Activated B cell treated with CpG ODN at 0.5 μM for 24 hours (primary cell): ENCODE measurements at regions not wholly inside any gene's neighbourhood (a gene's known extent, or its start where the extent isn't known, plus 50 kb on each side); places are given as distances from the start of the nearest gene placed in this dataset.
"Not testable (repeated sequence)": the region's sequence is repeated elsewhere in the genome, so short reads cannot be mapped to it uniquely, and the experiment has no call there.

Experiments
- ATAC-seq: fragments of 200-7000 bp; cut with Tn5 transposase; one replicate; pipeline ENCODE4 v1.10.0; 2021; ENCODE audit warnings: low read depth, mild to moderate bottlenecking, moderate library complexity
- CTCF ChIA-PET: fragments of 350-600 bp; sonication (Branson Sonifier 250); formaldehyde crosslinking; loops from one replicate; lab custom pipeline; 2021; ENCODE audit warnings: antibody characterized with exemption; lab: Charles Lee
- POLR2A ChIA-PET: fragments of 350-600 bp; sonication (Branson Sonifier 250); formaldehyde crosslinking; loops from one replicate; lab custom pipeline; 2021; ENCODE audit warnings: antibody characterized with exemption; lab: Charles Lee
- DNase-seq: peaks from one replicate; pipeline ENCODE4 v3.0.0; 2022
- H3K27ac Mint-ChIP-seq: one replicate; pipeline ENCODE4 v1.8.0; 2020; ENCODE audit warnings: mixed read lengths
- H3K27me3 Mint-ChIP-seq: one replicate; pipeline ENCODE4 v1.8.0; 2021; ENCODE audit warnings: mixed read lengths
- H3K36me3 Mint-ChIP-seq: one replicate; pipeline ENCODE4 v1.8.0; 2021; ENCODE audit warnings: low read depth, mixed read lengths
- H3K4me1 Mint-ChIP-seq: one replicate; pipeline ENCODE4 v1.8.0; 2021; ENCODE audit warnings: mixed read lengths
- H3K4me3 Mint-ChIP-seq: one replicate; pipeline ENCODE4 v1.8.0; 2020; ENCODE audit warnings: mild to moderate bottlenecking, mixed read lengths
- H3K9me3 Mint-ChIP-seq: one replicate; pipeline ENCODE4 v1.8.0; 2020; ENCODE audit warnings: mixed read lengths
- intact Hi-C: fragments of 100-400 bp; cut with micrococcal nuclease; formaldehyde crosslinking; loops from one replicate; pipeline ENCODE4 v1.15.1; 2024
- TF ChIP-seq, protein P1 (sequence below): fragments of 200-600 bp; IDR thresholded peaks from one replicate; pipeline ENCODE4 v1.8.0; 2022; ENCODE audit warnings: antibody characterized with exemption, mild to moderate bottlenecking

GRCh38 chr4:84110040-84110439 lies 389.1 kb downstream of the NKX6-1 start:
- H3K9me3 Mint-ChIP-seq = peaks cover 6% of the 10 kb centered on the region
- TF ChIP-seq, protein P1, sequence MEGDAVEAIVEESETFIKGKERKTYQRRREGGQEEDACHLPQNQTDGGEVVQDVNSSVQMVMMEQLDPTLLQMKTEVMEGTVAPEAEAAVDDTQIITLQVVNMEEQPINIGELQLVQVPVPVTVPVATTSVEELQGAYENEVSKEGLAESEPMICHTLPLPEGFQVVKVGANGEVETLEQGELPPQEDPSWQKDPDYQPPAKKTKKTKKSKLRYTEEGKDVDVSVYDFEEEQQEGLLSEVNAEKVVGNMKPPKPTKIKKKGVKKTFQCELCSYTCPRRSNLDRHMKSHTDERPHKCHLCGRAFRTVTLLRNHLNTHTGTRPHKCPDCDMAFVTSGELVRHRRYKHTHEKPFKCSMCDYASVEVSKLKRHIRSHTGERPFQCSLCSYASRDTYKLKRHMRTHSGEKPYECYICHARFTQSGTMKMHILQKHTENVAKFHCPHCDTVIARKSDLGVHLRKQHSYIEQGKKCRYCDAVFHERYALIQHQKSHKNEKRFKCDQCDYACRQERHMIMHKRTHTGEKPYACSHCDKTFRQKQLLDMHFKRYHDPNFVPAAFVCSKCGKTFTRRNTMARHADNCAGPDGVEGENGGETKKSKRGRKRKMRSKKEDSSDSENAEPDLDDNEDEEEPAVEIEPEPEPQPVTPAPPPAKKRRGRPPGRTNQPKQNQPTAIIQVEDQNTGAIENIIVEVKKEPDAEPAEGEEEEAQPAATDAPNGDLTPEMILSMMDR = no peak
- intact Hi-C loops = no loop called here
- H3K27me3 Mint-ChIP-seq = no peaks in the 10 kb centered on the region
- POLR2A ChIA-PET = no interaction called here
- H3K36me3 Mint-ChIP-seq = no peaks in the 10 kb centered on the region
- no peak overlapping the region for H3K4me3 Mint-ChIP-seq
- H3K27ac Mint-ChIP-seq = no peak overlapping the region
- DNase-seq (no peak), ATAC-seq (no peak)
- CTCF ChIA-PET = no interaction called here
- H3K4me1 Mint-ChIP-seq = no peaks in the 10 kb centered on the region

GRCh38 chr4:84101653-84102625 lies 397.2 kb downstream of the NKX6-1 start:
- H3K9me3 Mint-ChIP-seq, CTCF ChIA-PET, POLR2A ChIA-PET, DNase-seq, H3K27me3 Mint-ChIP-seq, H3K4me1 Mint-ChIP-seq, intact Hi-C loops, H3K36me3 Mint-ChIP-seq, H3K4me3 Mint-ChIP-seq, ATAC-seq, H3K27ac Mint-ChIP-seq: not testable (repeated sequence)

- Mint-ChIP-seq H3K27me3 (no peaks in the 10 kb centered on the region), H3K27ac (no peak overlapping the region), H3K9me3 (no peaks in the 10 kb centered on the region), H3K4me1 (no peaks in the 10 kb centered on the region), H3K36me3 (no peaks in the 10 kb centered on the region), H3K4me3 (no peak overlapping the region)
- DNase-seq (no peak), ATAC-seq (no peak)
- ChIA-PET CTCF (no interaction called here), POLR2A (no interaction called here)
- TF ChIP-seq, protein P1 = no peak
- intact Hi-C loops = no loop called here
Observed at GRCh38 chr4:84100071-84100470, 399.0 kb downstream of the NKX6-1 start.

DNA sequence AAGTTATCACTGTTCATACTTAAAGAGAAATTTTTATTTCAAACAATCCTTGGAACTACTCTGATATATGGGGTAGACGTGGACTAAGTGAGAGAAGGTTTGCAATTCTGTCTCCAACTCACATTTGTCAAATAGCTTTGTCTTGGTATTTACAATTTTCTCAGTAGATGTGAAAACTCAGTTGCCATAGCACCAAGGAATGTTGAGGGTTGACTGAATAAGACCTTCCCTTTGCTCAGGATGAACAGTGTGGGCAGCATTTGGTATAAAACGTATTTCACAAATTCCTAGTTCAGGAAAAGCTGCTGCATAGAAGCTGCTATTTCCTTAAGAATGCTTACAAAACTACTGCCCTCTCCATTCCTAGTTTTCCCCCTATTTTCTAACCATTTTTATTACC lies 399.5 kb downstream of the NKX6-1 start:
- Mint-ChIP-seq H3K9me3 (no peaks in the 10 kb centered on the region), H3K27me3 (no peaks in the 10 kb centered on the region), H3K36me3 (no peaks in the 10 kb centered on the region), H3K27ac (no peak overlapping the region), H3K4me3 (no peak overlapping the region), H3K4me1 (no peaks in the 10 kb centered on the region)
- intact Hi-C loops = no loop called here
- CTCF ChIA-PET = no interaction called here
- ATAC-seq (no peak), DNase-seq (no peak)
- TF ChIP-seq, protein P1 = no peak
- POLR2A ChIA-PET = no interaction called here

DNA sequence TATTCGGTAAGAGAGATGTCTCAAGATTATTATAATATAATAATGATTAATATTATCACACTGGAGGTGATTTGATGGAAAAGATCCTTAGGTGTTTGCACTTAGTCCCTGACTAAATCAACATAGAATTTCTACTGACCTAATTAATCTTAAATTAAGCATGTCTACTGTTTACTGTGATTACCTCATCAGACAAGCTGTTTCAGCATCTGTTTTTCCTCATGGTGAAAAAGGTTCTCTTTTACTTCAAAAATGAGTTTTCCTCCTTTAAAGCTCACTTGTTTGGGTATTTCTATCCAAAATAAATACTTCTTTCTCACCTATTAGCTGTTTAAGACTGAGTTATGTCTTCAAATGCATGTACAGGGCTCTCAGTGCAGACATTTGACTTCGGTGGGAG lies 407.8 kb downstream of the NKX6-1 start:
- ChIA-PET POLR2A (no interaction called here), CTCF (no interaction called here)
- TF ChIP-seq, protein P1 = no peak
- H3K9me3 Mint-ChIP-seq = no peaks in the 10 kb centered on the region
- H3K27ac Mint-ChIP-seq = no peak overlapping the region
- no peak for DNase-seq
- ATAC-seq = no peak
- H3K36me3 Mint-ChIP-seq = no peaks in the 10 kb centered on the region
- H3K4me3 Mint-ChIP-seq = no peak overlapping the region
- no peaks in the 10 kb centered on the region for H3K27me3 Mint-ChIP-seq
- intact Hi-C loops = no loop called here
- H3K4me1 Mint-ChIP-seq = no peaks in the 10 kb centered on the region
